IMR-90 (cell line): ENCODE measurements at regions not wholly inside any gene's neighbourhood (a gene's known extent, or its start where the extent isn't known, plus 50 kb on each side); places are given as distances from the start of the nearest gene placed in this dataset.

Experiments used
- ATAC-seq: fragments of 200-7000 bp; cut with Tn5 transposase; 2 replicates; pipeline ENCODE4 v1.9.1; 2020; ENCODE audit warnings: low read depth, mild to moderate bottlenecking, moderate library complexity
- BruUV-seq: library from RNA; stranded (reverse); fragments of 400-500 nt; replicated peaks from 2 replicates; lab custom pipeline; 2021; lab: Mats Ljungman, UMichigan
- CTCF ChIA-PET: fragments of 300-600 bp; formaldehyde crosslinking; extraction: SDS; loops from one replicate; lab custom pipeline; 2021; ENCODE audit warnings: antibody characterized with exemption; lab: Yijun Ruan, JAX
- POLR2A ChIA-PET: fragments of 300-600 bp; sonication (Branson Sonifier 250); formaldehyde crosslinking; loops from one replicate; lab custom pipeline; 2022; ENCODE audit warnings: antibody characterized with exemption; ENCODE audit not compliant: unreplicated experiment; lab: Charles Lee
- DNase-seq: peaks from one replicate; pipeline ENCODE4 v3.0.0; 2013
- H2AFZ ChIP-seq: replicated peaks from 2 replicates; pipeline ENCODE3; 2013; ENCODE audit warnings: low read length, mild to moderate bottlenecking; ENCODE audit not compliant: poor library complexity
- H2AK5ac ChIP-seq: 2 replicates; pipeline ENCODE4 v1.6.1; 2013; ENCODE audit warnings: low read depth, low read length, inconsistent platforms
- H2AK9ac ChIP-seq: replicated peaks from 2 replicates; pipeline ENCODE3; 2013; ENCODE audit warnings: mild to moderate bottlenecking, low read depth, low read length, moderate library complexity; ENCODE audit not compliant: poor library complexity
- H2BK120ac ChIP-seq: 2 replicates; pipeline ENCODE4 v1.6.1; 2013; ENCODE audit warnings: low read depth, low read length, inconsistent platforms
- H2BK15ac ChIP-seq: 3 replicates; pipeline ENCODE4 v1.6.1; 2013; ENCODE audit warnings: low read depth, low read length, inconsistent platforms
- H2BK20ac ChIP-seq: 2 replicates; pipeline ENCODE4 v1.6.1; 2013; ENCODE audit warnings: low read depth, mild to moderate bottlenecking, inconsistent platforms, low read length, moderate library complexity
- H2BK5ac ChIP-seq: 2 replicates; pipeline ENCODE4 v1.6.1; 2013; ENCODE audit warnings: mild to moderate bottlenecking, low read depth, low read length, inconsistent platforms; ENCODE audit not compliant: poor library complexity, severe bottlenecking
- H3K14ac ChIP-seq: replicated peaks from 2 replicates; pipeline ENCODE4 v1.6.1; 2013; ENCODE audit warnings: low read depth, low read length, inconsistent platforms
- H3K18ac ChIP-seq: 2 replicates; pipeline ENCODE4 v1.6.1; 2013; ENCODE audit warnings: low read depth, low read length, control low read depth
- H3K23ac ChIP-seq: 2 replicates; pipeline ENCODE4 v1.6.1; 2013; ENCODE audit warnings: low read depth, low read length, inconsistent platforms
- H3K27ac ChIP-seq: 2 replicates; pipeline ENCODE4 v1.5.1; 2013; ENCODE audit warnings: mild to moderate bottlenecking, control low read depth, low read length; ENCODE audit not compliant: insufficient read depth
- H3K27me3 ChIP-seq: 2 replicates; pipeline ENCODE4 v1.6.1; 2013; ENCODE audit warnings: low read length; ENCODE audit not compliant: control insufficient read depth, insufficient read depth
- H3K36me3 ChIP-seq: 2 replicates; pipeline ENCODE4 v1.6.1; 2013; ENCODE audit warnings: low read length, mixed read lengths; ENCODE audit not compliant: control insufficient read depth, insufficient read depth
- H3K4ac ChIP-seq: 2 replicates; pipeline ENCODE4 v1.6.1; 2013; ENCODE audit warnings: low read depth, low read length, inconsistent platforms
- H3K4me1 ChIP-seq: 2 replicates; pipeline ENCODE4 v1.6.1; 2013; ENCODE audit warnings: low read length, mixed read lengths; ENCODE audit not compliant: control insufficient read depth, insufficient read depth
- H3K4me2 ChIP-seq: 2 replicates; pipeline ENCODE4 v1.6.1; 2013; ENCODE audit warnings: low read depth, mild to moderate bottlenecking, control low read depth, low read length, moderate library complexity
- H3K4me3 ChIP-seq: 2 replicates; pipeline ENCODE4 v1.5.1; 2013; ENCODE audit warnings: low read depth, mild to moderate bottlenecking, control low read depth, low read length, moderate library complexity; ENCODE audit not compliant: insufficient read depth
- H3K56ac ChIP-seq: 2 replicates; pipeline ENCODE4 v1.6.1; 2013; ENCODE audit warnings: low read length, inconsistent platforms; ENCODE audit not compliant: insufficient read depth; ENCODE audit errors: extremely low read depth
- H3K79me1 ChIP-seq, 2 experiments: 2 replicates each; pipeline ENCODE4 v1.6.1; 2013; ENCODE audit warnings: low read length in 2 of 2, inconsistent platforms in 1 of 2, low read depth in 1 of 2
- H3K9ac ChIP-seq: 2 replicates; pipeline ENCODE4 v1.6.1; 2013; ENCODE audit warnings: low read depth, low read length, control low read depth
- H3K9me1 ChIP-seq: 2 replicates; pipeline ENCODE4 v1.6.1; 2013; ENCODE audit warnings: low read length, inconsistent platforms; ENCODE audit not compliant: insufficient read depth
- H3K9me3 ChIP-seq: 2 replicates; pipeline ENCODE4 v1.6.1; 2013; ENCODE audit warnings: low read length; ENCODE audit not compliant: control insufficient read depth, insufficient read depth
- H4K20me1 ChIP-seq: 2 replicates; pipeline ENCODE4 v1.6.1; 2013; ENCODE audit warnings: low read length, inconsistent platforms; ENCODE audit not compliant: insufficient read depth
- H4K5ac ChIP-seq: 2 replicates; pipeline ENCODE4 v1.6.1; 2013; ENCODE audit warnings: mild to moderate bottlenecking, low read depth, low read length, control low read depth
- H4K8ac ChIP-seq, 2 experiments: 2 replicates each; pipeline ENCODE4 v1.6.1; 2013; ENCODE audit warnings: low read depth in 2 of 2, low read length in 2 of 2, control low read depth in 1 of 2, inconsistent platforms in 1 of 2
- H4K91ac ChIP-seq: 2 replicates; pipeline ENCODE4 v1.6.1; 2013; ENCODE audit warnings: low read depth, low read length, inconsistent platforms; ENCODE audit not compliant: insufficient read depth
- BHLHE40 ChIP-seq: fragments of 150-350 bp; IDR thresholded peaks from 2 replicates; pipeline ENCODE4 v1.6.1; 2016; ENCODE audit warnings: mild to moderate bottlenecking, low read depth, low read length
- CEBPB ChIP-seq: IDR thresholded peaks from 2 replicates; pipeline ENCODE4 v1.6.1; 2012; ENCODE audit warnings: low read depth, low read length, improper control_type of control experiment
- CHD1 ChIP-seq: IDR thresholded peaks from 2 replicates; pipeline ENCODE4 v1.6.1; 2012; ENCODE audit warnings: low read depth, low read length, improper control_type of control experiment
- CTCF ChIP-seq: conservative IDR thresholded peaks from 2 replicates; pipeline ENCODE4 v1.5.1; 2012; ENCODE audit warnings: mild to moderate bottlenecking, low read depth, low read length, improper control_type of control experiment
- ELK1 ChIP-seq: fragments of 150-350 bp; IDR thresholded peaks from 2 replicates; pipeline ENCODE4 v1.6.1; 2016; ENCODE audit warnings: low read depth, mild to moderate bottlenecking, low read length, moderate library complexity, borderline replicate concordance
- FOS ChIP-seq: fragments of 150-350 bp; IDR thresholded peaks from 2 replicates; pipeline ENCODE4 v1.6.1; 2016; ENCODE audit warnings: low read depth, low read length
- MAFK ChIP-seq: IDR thresholded peaks from 2 replicates; pipeline ENCODE4 v1.6.1; 2012; ENCODE audit warnings: low read depth, low read length, improper control_type of control experiment
- MAZ ChIP-seq: IDR thresholded peaks from 2 replicates; pipeline ENCODE4 v1.6.1; 2012; ENCODE audit warnings: low read depth, mild to moderate bottlenecking, low read length, improper control_type of control experiment, moderate library complexity, borderline replicate concordance
- MXI1 ChIP-seq: IDR thresholded peaks from 2 replicates; pipeline ENCODE4 v1.6.1; 2012; ENCODE audit warnings: low read depth, mild to moderate bottlenecking, low read length, moderate library complexity, borderline replicate concordance
- NFE2L2 ChIP-seq: fragments of 150-350 bp; IDR thresholded peaks from 2 replicates; pipeline ENCODE4 v1.6.1; 2016; ENCODE audit warnings: low read depth, mild to moderate bottlenecking, low read length
- POLR2A ChIP-seq: IDR thresholded peaks from 2 replicates; pipeline ENCODE4 v1.6.1; 2012; ENCODE audit warnings: mild to moderate bottlenecking, low read depth, low read length
- RAD21 ChIP-seq: IDR thresholded peaks from 2 replicates; pipeline ENCODE4 v1.6.1; 2012; ENCODE audit warnings: low read length, improper control_type of control experiment
- RCOR1 ChIP-seq: IDR thresholded peaks from 2 replicates; pipeline ENCODE4 v1.6.1; 2012; ENCODE audit warnings: mild to moderate bottlenecking, low read length, improper control_type of control experiment; ENCODE audit not compliant: insufficient replicate concordance
- RFX5 ChIP-seq: IDR thresholded peaks from 2 replicates; pipeline ENCODE4 v1.8.0; 2012; ENCODE audit warnings: low read depth, mild to moderate bottlenecking, low read length, moderate library complexity
- SMC3 ChIP-seq: fragments of 150-350 bp; IDR thresholded peaks from 2 replicates; pipeline ENCODE4 v1.6.1; 2016; ENCODE audit warnings: low read depth, mild to moderate bottlenecking, antibody characterized with exemption, low read length, moderate library complexity
- USF2 ChIP-seq: fragments of 150-350 bp; IDR thresholded peaks from 2 replicates; pipeline ENCODE4 v1.6.1; 2017; ENCODE audit warnings: mild to moderate bottlenecking, antibody characterized with exemption, low read length, low read depth
- WGBS, 2 experiments: methylation state at CpG; one replicate each; pipeline versions ENCODE4 v1.1.5 to v1.1.7; 2013; ENCODE audit warnings: missing lambda C conversion rate in 2 of 2; ENCODE audit not compliant: insufficient read length in 1 of 2; ENCODE audit errors: extremely low coverage in 2 of 2; 5-methylcytosine and 5-hydroxymethylcytosine counted together
- dilution Hi-C: fragments of 300-500 bp; cut with HindIII; formaldehyde crosslinking; loops from one replicate; pipeline ENCODE4 v1.14.3; 2018; ENCODE audit warnings: low sequenced_read_pairs; ENCODE audit not compliant: unreplicated experiment
- in situ Hi-C: fragments of 300-500 bp; cut with MboI; formaldehyde crosslinking; loops from 3 replicates; pipeline ENCODE4 v1.14.3; 2019; ENCODE audit warnings: low sequenced_read_pairs, inconsistent platforms, mixed read lengths
- intact Hi-C: fragments of 100-400 bp; cut with micrococcal nuclease; formaldehyde crosslinking; loops from 2 replicates; pipeline ENCODE4 v1.10.0; 2022

- no peak overlapping the region for H2AFZ ChIP-seq
- no peak overlapping the region for H3K14ac ChIP-seq
- no peak overlapping the region for H3K56ac ChIP-seq
- no peak overlapping the region for H3K4ac ChIP-seq
- CTCF ChIA-PET = no interaction called here
- no peaks in the 10 kb centered on the region for H3K79me1 ChIP-seq
- no peak overlapping the region for H2AK5ac ChIP-seq
- in situ Hi-C loops = no loop called here
- H3K4me2 ChIP-seq = no peak overlapping the region
- ATAC-seq (no peak), DNase-seq (no peak)
- POLR2A ChIA-PET = no interaction called here
- H3K4me1 ChIP-seq = no peaks in the 10 kb centered on the region; the same call in 1 of the 2 replicates
- H3K36me3 ChIP-seq = no peaks in the 10 kb centered on the region
- peaks cover 4% of the 10 kb centered on the region; the same call in 1 of the 2 replicates for H3K27me3 ChIP-seq
- no peak overlapping the region for H2BK5ac ChIP-seq
- WGBS, 2 experiments = no CpG with 5 or more reads among the region's 6 CpGs
- no peak overlapping the region for H2AK9ac ChIP-seq
- no peak overlapping the region for H3K4me3 ChIP-seq
- H3K27ac ChIP-seq = no peak overlapping the region
- no peaks in the 10 kb centered on the region for H3K9me3 ChIP-seq
- H4K5ac ChIP-seq = no peak overlapping the region
- H4K91ac ChIP-seq = no peak overlapping the region
- no TSS peak for BruUV-seq
- intact Hi-C loops = no loop called here
- no peak overlapping the region for H2BK120ac ChIP-seq
- H4K20me1 ChIP-seq = no peaks in the 10 kb centered on the region
- no peak overlapping the region for H3K23ac ChIP-seq
- no peak overlapping the region for H3K18ac ChIP-seq
- no peak overlapping the region for H2BK20ac ChIP-seq
- H3K9ac ChIP-seq = no peak overlapping the region
- TF ChIP-seq RAD21 (no peak), FOS (no peak), CHD1 (no peak), CTCF (no peak), MAFK (no peak), NFE2L2 (no peak), RFX5 (no peak), CEBPB (no peak), POLR2A (no peak), USF2 (no peak), ELK1 (no peak), MAZ (no peak), RCOR1 (no peak), SMC3 (no peak), BHLHE40 (no peak), MXI1 (no peak)
- no peaks in the 10 kb centered on the region for H3K9me1 ChIP-seq
- dilution Hi-C loops = no loop called here
- no peak overlapping the region for H2BK15ac ChIP-seq
- no peak overlapping the region for H4K8ac ChIP-seq
Measured at GRCh38 chr14:34027990-34028495, 77.2 kb upstream of the EGLN3 start.
